ENCODE measurements at regions not wholly inside any gene's neighbourhood (a gene's known extent, or its start where the extent isn't known, plus 50 kb on each side); places are given as distances from the start of the nearest gene placed in this dataset.

GRCh38 chr1:25012966-25013962 lies 83.2 kb upstream of the RUNX3 start:
- no peak for TF ChIP-seq EZH2 (IDR thresholded peaks at IDR 0.05; ENCODE audit: low read depth)
- TF ChIP-seq CTCF (conservative IDR thresholded peaks at IDR 0.05) = no peak

Measured in PC-9 (cell line).